Muscle layer of duodenum (tissue), 2 donors: ENCODE measurements at regions not wholly inside any gene's neighbourhood (a gene's known extent, or its start where the extent isn't known, plus 50 kb on each side); places are given as distances from the start of the nearest gene placed in this dataset.

Experiments
- H3K27ac ChIP-seq: one replicate; pipeline ENCODE4 v1.7.0; 2013; ENCODE audit warnings: mild to moderate bottlenecking, low read length
- H3K27me3 ChIP-seq: one replicate; pipeline ENCODE4 v1.7.0; 2013; ENCODE audit warnings: low read depth, mild to moderate bottlenecking, control low read depth, low read length
- H3K36me3 ChIP-seq, 2 donors: one replicate each; pipeline ENCODE4 v1.7.0; 2013; ENCODE audit warnings: low read length in 2 of 2, control low read depth in 1 of 2, mild to moderate bottlenecking in 1 of 2; ENCODE audit not compliant: insufficient read depth in 2 of 2, control insufficient read depth in 1 of 2
- H3K4me1 ChIP-seq, 2 donors: one replicate each; pipeline ENCODE4 v1.7.0; 2013; ENCODE audit warnings: low read length in 2 of 2, mild to moderate bottlenecking in 2 of 2, control low read depth in 1 of 2, moderate library complexity in 1 of 2; ENCODE audit not compliant: insufficient read depth in 2 of 2, control insufficient read depth in 1 of 2
- H3K4me3 ChIP-seq, 2 donors: one replicate each; pipeline ENCODE4 v1.7.0; 2013; ENCODE audit warnings: low read length in 2 of 2, low read depth in 1 of 2, mild to moderate bottlenecking in 1 of 2
- H3K9me3 ChIP-seq, 2 donors: one replicate each; pipeline ENCODE4 v1.7.0; 2013; ENCODE audit warnings: low read length in 2 of 2, control low read depth in 1 of 2, mild to moderate bottlenecking in 1 of 2; ENCODE audit not compliant: control insufficient read depth in 1 of 2
- donor health status: healthy.

GRCh38 chr9:106678273-106678672 is 184.7 kb upstream of the ZNF462 start:
- Histone ChIP-seq H3K27me3 (no peaks in the 10 kb centered on the region), H3K4me1 (no peaks in the 10 kb centered on the region), H3K36me3 (no peaks in the 10 kb centered on the region), H3K27ac (no peak overlapping the region), H3K4me3 (no peak overlapping the region), H3K9me3 (no peaks in the 10 kb centered on the region)

DNA sequence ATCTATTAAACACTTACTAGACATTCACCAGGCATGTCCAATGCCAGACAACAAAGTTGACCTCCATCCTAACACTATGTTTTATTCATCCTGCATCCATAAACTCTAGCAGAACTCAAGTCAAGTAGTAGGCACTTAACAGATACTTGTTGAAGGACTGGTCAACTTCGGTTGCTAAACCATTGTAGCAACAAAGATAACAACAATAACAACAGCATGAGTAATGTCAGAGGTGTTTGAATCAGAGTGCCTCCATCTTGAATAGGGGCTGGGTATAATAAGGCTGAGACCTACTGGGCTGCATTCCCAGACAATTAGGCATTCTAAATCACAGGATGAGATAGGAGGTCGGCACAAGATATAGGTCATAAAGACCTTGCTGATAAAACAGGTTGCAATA is 180.5 kb upstream of the ZNF462 start:
- Histone ChIP-seq H3K4me1 (no peaks in the 10 kb centered on the region), H3K4me3 (no peak overlapping the region), H3K9me3 (no peaks in the 10 kb centered on the region), H3K36me3 (no peaks in the 10 kb centered on the region), H3K27me3 (no peaks in the 10 kb centered on the region), H3K27ac (no peak overlapping the region)

DNA sequence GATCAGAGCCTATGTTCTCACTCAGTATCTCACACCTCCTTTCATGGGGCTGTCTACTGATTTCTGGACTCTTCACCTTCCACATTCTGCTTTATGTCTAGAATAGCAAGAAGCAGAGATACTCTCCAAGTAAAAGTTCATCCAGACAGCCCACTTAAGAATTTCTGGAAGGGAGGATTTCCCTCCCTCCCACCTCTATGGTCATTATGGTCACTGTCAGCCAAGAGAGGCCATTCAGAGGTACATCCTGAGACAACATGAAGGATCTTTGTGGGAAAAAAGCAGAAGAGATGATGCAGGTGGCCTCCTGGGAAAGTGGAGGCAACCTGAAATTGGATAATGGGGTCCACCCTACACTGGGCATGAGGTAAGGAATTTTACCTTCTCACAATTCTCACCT is 179.5 kb upstream of the ZNF462 start:
- H3K4me1 ChIP-seq: no peaks in the 10 kb centered on the region
- H3K27ac ChIP-seq: no peak overlapping the region
- no peaks in the 10 kb centered on the region for H3K27me3 ChIP-seq
- H3K36me3 ChIP-seq: no peaks in the 10 kb centered on the region
- H3K9me3 ChIP-seq: no peaks in the 10 kb centered on the region
- no peak overlapping the region for H3K4me3 ChIP-seq

GRCh38 chr9:106684940-106685695 is 177.8 kb upstream of the ZNF462 start:
- H3K9me3 ChIP-seq: no peaks in the 10 kb centered on the region
- no peak overlapping the region for H3K27ac ChIP-seq
- H3K4me1 ChIP-seq: no peaks in the 10 kb centered on the region
- no peak overlapping the region for H3K4me3 ChIP-seq
- H3K27me3 ChIP-seq: no peaks in the 10 kb centered on the region
- H3K36me3 ChIP-seq: no peaks in the 10 kb centered on the region

- Histone ChIP-seq H3K36me3 (no peaks in the 10 kb centered on the region), H3K27me3 (no peaks in the 10 kb centered on the region), H3K9me3 (no peaks in the 10 kb centered on the region), H3K4me3 (no peak overlapping the region), H3K4me1 (no peaks in the 10 kb centered on the region), H3K27ac (peak overlapping the region; percentile 24)
Measured at GRCh38 chr9:106689089-106689488, 173.9 kb upstream of the ZNF462 start.

DNA sequence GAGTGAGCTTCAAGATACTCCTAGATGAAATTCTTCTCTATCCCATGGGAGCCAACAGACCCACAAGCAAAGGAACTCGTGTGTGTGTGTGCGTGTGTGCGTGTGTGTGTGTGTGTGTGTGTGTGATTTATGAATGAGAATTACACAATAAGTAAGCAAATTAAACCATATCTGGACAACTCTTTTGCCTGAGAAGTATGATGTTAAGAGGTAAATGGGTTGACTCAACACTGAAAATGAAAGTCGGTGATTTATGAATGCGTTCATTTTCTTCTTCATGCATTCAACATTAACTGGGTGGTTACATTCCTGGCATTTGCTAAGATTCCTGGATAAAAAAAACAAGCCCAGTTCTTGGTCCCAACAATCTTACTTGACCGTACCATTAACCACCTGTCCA is 171.3 kb upstream of the ZNF462 start:
- H3K36me3 ChIP-seq: no peaks in the 10 kb centered on the region
- no peak overlapping the region for H3K27ac ChIP-seq
- H3K4me3 ChIP-seq: no peak overlapping the region
- no peaks in the 10 kb centered on the region for H3K4me1 ChIP-seq
- no peaks in the 10 kb centered on the region for H3K27me3 ChIP-seq
- no peaks in the 10 kb centered on the region for H3K9me3 ChIP-seq

- Histone ChIP-seq H3K4me3 (no peak overlapping the region), H3K4me1 (peaks cover 0 to 9% of the 10 kb centered on the region in 2 donors), H3K9me3 (no peaks in the 10 kb centered on the region), H3K27ac (no peak overlapping the region), H3K36me3 (no peaks in the 10 kb centered on the region), H3K27me3 (no peaks in the 10 kb centered on the region)
Measured at GRCh38 chr9:106693558-106693957, 169.4 kb upstream of the ZNF462 start.

DNA sequence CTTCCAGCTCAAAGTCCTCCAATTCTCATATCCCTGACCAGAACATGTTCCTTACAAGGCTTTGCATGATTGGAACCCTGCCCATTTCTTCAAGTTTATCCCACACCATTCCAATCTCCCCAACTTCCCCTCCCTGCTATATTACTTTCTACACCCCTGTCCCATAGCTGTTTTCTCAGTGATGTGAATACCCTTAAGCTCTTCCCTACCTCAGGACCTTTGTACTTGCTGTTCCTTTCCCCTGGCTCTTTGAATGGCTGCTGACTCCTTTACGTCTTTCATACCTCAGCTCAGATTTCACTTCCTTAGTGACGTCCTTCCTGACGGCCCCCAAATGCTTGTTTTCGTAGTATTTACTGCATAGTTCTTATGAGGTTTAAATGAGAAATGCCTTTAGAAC is 166.2 kb upstream of the ZNF462 start:
- Histone ChIP-seq H3K27me3 (no peaks in the 10 kb centered on the region), H3K27ac (no peak overlapping the region), H3K36me3 (no peaks in the 10 kb centered on the region), H3K9me3 (no peaks in the 10 kb centered on the region), H3K4me3 (no peak overlapping the region), H3K4me1 (peaks cover 0 to 13% of the 10 kb centered on the region in 2 donors)

- Histone ChIP-seq H3K4me3 (peak overlapping the region in 1 of 2 donors; percentile 53), H3K27me3 (no peaks in the 10 kb centered on the region), H3K9me3 (no peaks in the 10 kb centered on the region), H3K4me1 (peaks cover 0 to 13% of the 10 kb centered on the region in 2 donors), H3K27ac (no peak overlapping the region), H3K36me3 (no peaks in the 10 kb centered on the region)
Measured at GRCh38 chr9:106697390-106697749, 165.6 kb upstream of the ZNF462 start.

- no peaks in the 10 kb centered on the region for H3K9me3 ChIP-seq
- H3K36me3 ChIP-seq: no peaks in the 10 kb centered on the region
- H3K27me3 ChIP-seq: no peaks in the 10 kb centered on the region
- no peak overlapping the region for H3K27ac ChIP-seq
- peak overlapping the region; percentile 35 to 53 for H3K4me3 ChIP-seq
- peaks cover 0 to 13% of the 10 kb centered on the region in 2 donors for H3K4me1 ChIP-seq
Measured at GRCh38 chr9:106697750-106698502, 165.0 kb upstream of the ZNF462 start.

DNA sequence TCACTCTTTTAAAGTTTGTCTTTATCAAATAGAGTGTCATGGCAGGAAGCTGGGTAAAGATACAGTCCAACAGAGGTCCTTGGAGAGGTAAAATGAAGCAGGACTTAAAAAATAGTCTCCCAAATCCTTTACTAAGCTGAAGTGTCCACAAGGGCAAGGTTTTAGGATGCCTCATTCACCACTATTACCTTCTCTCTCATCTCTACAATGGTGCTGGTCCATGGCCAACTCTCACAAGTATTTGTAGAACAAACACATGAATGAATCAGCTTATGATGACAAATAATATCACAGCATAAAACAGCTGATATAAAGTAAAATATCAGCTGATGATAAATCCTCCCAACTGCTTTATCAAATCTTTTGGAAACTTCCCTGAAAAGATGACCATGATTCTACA is 162.3 kb upstream of the ZNF462 start:
- Histone ChIP-seq H3K27ac (no peak overlapping the region), H3K4me3 (no peak overlapping the region), H3K4me1 (peaks cover 0 to 13% of the 10 kb centered on the region in 2 donors), H3K36me3 (no peaks in the 10 kb centered on the region), H3K27me3 (no peaks in the 10 kb centered on the region), H3K9me3 (peaks cover 0 to 3% of the 10 kb centered on the region in 2 donors)
